ENCODE measurements at regions not wholly inside any gene's neighbourhood (a gene's known extent, or its start where the extent isn't known, plus 50 kb on each side); places are given as distances from the start of the nearest gene placed in this dataset.

- no peak for DNase-seq
Observed at GRCh38 chr20:21575981-21576740, 62.3 kb upstream of the NKX2-2 start.

GRCh38 chr20:21575167-21575566, 61.3 kb upstream of the NKX2-2 start:
- DNase-seq: no peak

DNA sequence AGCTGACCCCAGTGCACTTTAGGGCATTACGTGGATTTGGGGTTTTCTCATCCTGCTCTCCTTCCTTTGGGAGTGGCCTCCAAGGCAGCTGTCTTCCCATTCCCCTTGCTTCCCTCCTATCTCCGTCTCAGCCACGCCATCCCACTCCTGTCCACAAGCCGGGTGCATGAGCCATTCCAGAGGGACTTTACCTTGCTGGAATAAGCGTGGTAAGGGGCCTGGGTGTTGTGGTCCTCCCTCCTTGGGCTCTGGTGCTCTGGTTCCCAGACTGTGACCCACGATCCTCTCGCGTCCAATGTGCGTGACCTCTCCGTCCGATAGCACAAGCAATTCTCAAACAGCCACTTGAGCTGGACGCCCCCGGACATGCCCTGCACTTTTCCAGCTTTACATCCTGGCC, 60.6 kb upstream of the NKX2-2 start:
- no peak for DNase-seq

DNA sequence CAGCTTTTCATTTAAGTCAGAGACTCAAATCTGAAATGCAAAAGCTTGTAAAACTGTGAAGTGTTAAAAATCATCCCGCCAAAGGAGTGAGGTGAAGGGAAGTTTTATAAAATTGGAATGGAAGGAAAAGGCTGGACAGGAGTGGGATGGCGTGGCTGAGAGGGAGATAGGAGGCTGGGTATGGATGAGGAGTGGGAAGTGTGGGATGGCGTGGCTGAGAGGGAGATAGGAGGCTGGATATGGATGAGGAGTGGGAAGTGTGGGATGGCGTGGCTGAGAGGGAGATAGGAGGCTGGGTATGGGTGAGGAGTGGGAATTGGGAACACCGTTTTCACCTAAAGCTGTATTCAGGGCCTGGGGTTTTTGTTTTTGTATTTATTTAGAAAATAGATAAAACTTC, 59.4 kb upstream of the NKX2-2 start:
- no peak for DNase-seq

- DNase-seq: peak in 1 of 2 experiments; percentile 35
Observed at GRCh38 chr20:21571841-21572690, 58.2 kb upstream of the NKX2-2 start.

GRCh38 chr20:21570285-21570992, 56.6 kb upstream of the NKX2-2 start:
- no peak for DNase-seq

- no peak for DNase-seq
Observed at GRCh38 chr20:21569586-21569985, 55.7 kb upstream of the NKX2-2 start.

DNA sequence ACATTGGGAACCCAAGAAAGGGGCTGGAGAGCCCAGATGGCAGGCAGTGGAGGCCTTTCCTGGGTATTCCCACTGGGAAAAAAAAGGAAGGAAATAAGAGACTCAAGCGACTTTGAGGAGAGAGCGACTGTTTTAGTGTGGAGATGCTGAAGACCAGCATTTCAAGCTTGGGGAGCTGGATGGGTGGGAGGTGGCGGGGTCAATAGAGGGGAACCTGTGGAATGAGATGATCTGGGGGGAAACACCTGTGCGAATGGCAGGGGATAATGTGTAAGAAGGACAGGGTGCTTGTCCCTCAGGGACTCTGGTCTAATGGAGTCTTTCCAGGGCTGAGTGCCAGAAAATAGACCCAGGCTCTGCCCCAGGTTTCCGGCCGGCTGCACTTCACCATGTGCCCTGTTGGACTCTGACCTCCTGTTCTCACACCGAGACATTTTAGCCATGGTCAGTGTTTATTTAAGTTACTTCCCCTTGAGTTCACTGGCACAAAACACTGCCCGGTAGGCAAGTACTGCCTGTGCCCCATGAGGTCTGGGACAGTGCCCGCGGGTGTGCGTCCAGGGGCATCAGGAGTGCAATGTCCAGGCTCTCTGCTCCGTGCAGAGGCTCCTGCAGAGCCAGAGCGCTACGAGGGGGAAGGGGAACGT, 50.4 kb upstream of the NKX2-2 start:
- DNase-seq: no peak
